ENCODE measurements at regions not wholly inside any gene's neighbourhood (a gene's known extent, or its start where the extent isn't known, plus 50 kb on each side); places are given as distances from the start of the nearest gene placed in this dataset.

GRCh38 chr15:38614621-38615020 is 50.0 kb upstream of the RASGRP1 start:
- H3K4me1 Mint-ChIP-seq, result peaks cover 44% of the 10 kb centered on the region
- no peaks in the 10 kb centered on the region for H3K27me3 Mint-ChIP-seq
- no peaks in the 10 kb centered on the region for H3K36me3 Mint-ChIP-seq (ENCODE audit: low read depth)
- peaks cover 3% of the 10 kb centered on the region for H3K9me3 Mint-ChIP-seq
- no peak overlapping the region for H3K4me3 Mint-ChIP-seq
- H3K27ac Mint-ChIP-seq, result no peak overlapping the region
- no peak for ATAC-seq (replicated peaks)

- peak overlapping the region; percentile 4 for H3K27ac Mint-ChIP-seq
- ATAC-seq (replicated peaks), result no peak
- no peak overlapping the region for H3K4me3 Mint-ChIP-seq
- H3K9me3 Mint-ChIP-seq, result no peaks in the 10 kb centered on the region
- no peaks in the 10 kb centered on the region for H3K36me3 Mint-ChIP-seq (ENCODE audit: low read depth)
- peaks cover 14% of the 10 kb centered on the region for H3K4me1 Mint-ChIP-seq
- H3K27me3 Mint-ChIP-seq, result no peaks in the 10 kb centered on the region
These were observed 53.2 kb upstream of the RASGRP1 start for GRCh38 chr15:38617831-38618230.

- no peak overlapping the region for H3K27ac Mint-ChIP-seq
- peaks cover 8% of the 10 kb centered on the region for H3K4me1 Mint-ChIP-seq
- no peaks in the 10 kb centered on the region for H3K36me3 Mint-ChIP-seq (ENCODE audit: low read depth)
- no peak overlapping the region for H3K4me3 Mint-ChIP-seq
- H3K27me3 Mint-ChIP-seq, result no peaks in the 10 kb centered on the region
- ATAC-seq (replicated peaks), result no peak
- no peaks in the 10 kb centered on the region for H3K9me3 Mint-ChIP-seq
These were observed 53.8 kb upstream of the RASGRP1 start for GRCh38 chr15:38618242-38618955.

- H3K4me3 Mint-ChIP-seq, result no peak overlapping the region
- no peaks in the 10 kb centered on the region for H3K9me3 Mint-ChIP-seq
- no peaks in the 10 kb centered on the region for H3K36me3 Mint-ChIP-seq (ENCODE audit: low read depth)
- H3K4me1 Mint-ChIP-seq, result peaks cover 11% of the 10 kb centered on the region
- no peak overlapping the region for H3K27ac Mint-ChIP-seq
- ATAC-seq (replicated peaks), result no peak
- H3K27me3 Mint-ChIP-seq, result no peaks in the 10 kb centered on the region
These were observed 55.5 kb upstream of the RASGRP1 start for GRCh38 chr15:38620098-38620497.

GRCh38 chr15:38620851-38621594 is 56.4 kb upstream of the RASGRP1 start:
- no peak for ATAC-seq (replicated peaks)
- Mint-ChIP-seq H3K4me3 (no peak overlapping the region), H3K9me3 (no peaks in the 10 kb centered on the region), H3K36me3 (ENCODE audit: low read depth) (no peaks in the 10 kb centered on the region), H3K27ac (no peak overlapping the region), H3K27me3 (no peaks in the 10 kb centered on the region), H3K4me1 (peaks cover 11% of the 10 kb centered on the region)

- Mint-ChIP-seq H3K4me3 (no peak overlapping the region), H3K9me3 (no peaks in the 10 kb centered on the region), H3K27me3 (no peaks in the 10 kb centered on the region), H3K27ac (no peak overlapping the region), H3K4me1 (peaks cover 17% of the 10 kb centered on the region), H3K36me3 (ENCODE audit: low read depth) (no peaks in the 10 kb centered on the region)
- ATAC-seq (replicated peaks), result no peak
These were observed 57.7 kb upstream of the RASGRP1 start for GRCh38 chr15:38622304-38622703.

- ATAC-seq (replicated peaks), result no peak
These were observed 58.3 kb upstream of the RASGRP1 start for GRCh38 chr15:38622908-38623307.

GRCh38 chr15:38623744-38624143 is 59.1 kb upstream of the RASGRP1 start:
- Mint-ChIP-seq H3K4me3 (peak overlapping the region; percentile 11), H3K36me3 (ENCODE audit: low read depth) (no peaks in the 10 kb centered on the region), H3K9me3 (no peaks in the 10 kb centered on the region), H3K4me1 (peaks cover 12% of the 10 kb centered on the region), H3K27ac (no peak overlapping the region), H3K27me3 (no peaks in the 10 kb centered on the region)
- peak; percentile 70 for ATAC-seq (replicated peaks)

More at GRCh38 chr15:38622908-38623307, 58.3 kb upstream of the RASGRP1 start:
- Mint-ChIP-seq H3K36me3 (ENCODE audit: low read depth) (no peaks in the 10 kb centered on the region), H3K27ac (no peak overlapping the region), H3K4me3 (no peak overlapping the region), H3K4me1 (peaks cover 12% of the 10 kb centered on the region), H3K27me3 (no peaks in the 10 kb centered on the region), H3K9me3 (no peaks in the 10 kb centered on the region)

GRCh38 chr15:38624244-38625205 is 59.9 kb upstream of the RASGRP1 start:
- H3K27ac Mint-ChIP-seq, result no peak overlapping the region
- no peaks in the 10 kb centered on the region for H3K36me3 Mint-ChIP-seq (ENCODE audit: low read depth)
- peak overlapping the region; percentile 11 for H3K4me3 Mint-ChIP-seq
- H3K4me1 Mint-ChIP-seq, result peaks cover 15% of the 10 kb centered on the region
- no peaks in the 10 kb centered on the region for H3K27me3 Mint-ChIP-seq
- no peak for ATAC-seq (replicated peaks)
- no peaks in the 10 kb centered on the region for H3K9me3 Mint-ChIP-seq

GRCh38 chr15:38625886-38626285 is 61.3 kb upstream of the RASGRP1 start:
- Mint-ChIP-seq H3K36me3 (ENCODE audit: low read depth) (no peaks in the 10 kb centered on the region), H3K9me3 (no peaks in the 10 kb centered on the region), H3K27ac (no peak overlapping the region), H3K4me3 (no peak overlapping the region), H3K27me3 (no peaks in the 10 kb centered on the region), H3K4me1 (peaks cover 20% of the 10 kb centered on the region)
- ATAC-seq (replicated peaks), result no peak

- Mint-ChIP-seq H3K4me3 (peak overlapping the region; percentile 16), H3K4me1 (peaks cover 27% of the 10 kb centered on the region), H3K9me3 (no peaks in the 10 kb centered on the region), H3K27ac (peak overlapping the region; percentile 36), H3K36me3 (ENCODE audit: low read depth) (no peaks in the 10 kb centered on the region), H3K27me3 (no peaks in the 10 kb centered on the region)
- ATAC-seq (replicated peaks), result no peak
These were observed 61.9 kb upstream of the RASGRP1 start for GRCh38 chr15:38626443-38627050.

GRCh38 chr15:38627689-38628277 is 63.2 kb upstream of the RASGRP1 start:
- ATAC-seq (replicated peaks), result no peak
- Mint-ChIP-seq H3K27ac (no peak overlapping the region), H3K36me3 (ENCODE audit: low read depth) (no peaks in the 10 kb centered on the region), H3K27me3 (no peaks in the 10 kb centered on the region), H3K9me3 (no peaks in the 10 kb centered on the region), H3K4me1 (peaks cover 33% of the 10 kb centered on the region), H3K4me3 (no peak overlapping the region)

GRCh38 chr15:38631119-38632075 is 66.8 kb upstream of the RASGRP1 start:
- H3K36me3 Mint-ChIP-seq (ENCODE audit: low read depth), result no peaks in the 10 kb centered on the region

More at GRCh38 chr15:38631119-38632075, 66.8 kb upstream of the RASGRP1 start:
- Mint-ChIP-seq H3K27ac (peak overlapping the region; percentile 85), H3K4me3 (peak overlapping the region; percentile 71), H3K27me3 (no peaks in the 10 kb centered on the region), H3K4me1 (peaks cover 26% of the 10 kb centered on the region), H3K9me3 (no peaks in the 10 kb centered on the region)
- ATAC-seq (replicated peaks), result peak; percentile 83
